ENCODE measurements at regions not wholly inside any gene's neighbourhood (a gene's known extent, or its start where the extent isn't known, plus 50 kb on each side); places are given as distances from the start of the nearest gene placed in this dataset.

DNA sequence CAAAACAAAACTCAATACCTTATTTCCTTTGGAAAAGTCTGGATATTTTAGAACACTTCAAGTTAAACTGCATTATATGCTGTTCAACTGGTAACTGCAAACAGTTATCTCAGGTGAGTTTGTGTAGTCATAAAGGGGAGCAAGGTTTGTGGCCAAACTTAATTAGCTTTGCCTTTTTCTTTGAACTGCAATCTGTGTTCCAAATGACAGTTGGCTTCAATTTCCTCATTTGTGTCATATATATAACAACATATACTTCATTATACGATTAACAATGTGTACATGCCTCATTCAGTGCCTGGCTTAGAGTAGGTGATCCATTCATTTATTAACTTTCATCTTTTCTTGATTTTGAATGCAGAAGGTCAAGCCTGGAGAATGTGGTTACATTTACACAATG, 55.8 kb downstream of the KCNE4 start:
- ATAC-seq (ENCODE audit: low FRiP score) (no peak), DNase-seq (no peak)
- Histone ChIP-seq H3K4me3 (ENCODE audit: low read length in 2 of 2) (no peak overlapping the region), H3K4me1 (ENCODE audit: control insufficient read depth in 1 of 2, insufficient read depth in 2 of 2, low read length in 2 of 2) (no peaks in the 10 kb centered on the region), H3K36me3 (ENCODE audit: control insufficient read depth in 1 of 2, insufficient read depth in 2 of 2, low read length in 1 of 2) (no peaks in the 10 kb centered on the region), H3K27ac (ENCODE audit: low read depth in 1 of 2, low read length in 2 of 2) (no peak overlapping the region), H3K9me3 (ENCODE audit: control insufficient read depth, low read length) (no peaks in the 10 kb centered on the region), H3K27me3 (ENCODE audit: control insufficient read depth in 1 of 2, insufficient read depth in 2 of 2, low read length in 1 of 2) (no peaks in the 10 kb centered on the region)
- intact Hi-C loops (cut with DNase I): no loop called here
- WGBS, 2 donors: 92 to 97% methylated on average over 1 of the region's 1 CpG

DNA sequence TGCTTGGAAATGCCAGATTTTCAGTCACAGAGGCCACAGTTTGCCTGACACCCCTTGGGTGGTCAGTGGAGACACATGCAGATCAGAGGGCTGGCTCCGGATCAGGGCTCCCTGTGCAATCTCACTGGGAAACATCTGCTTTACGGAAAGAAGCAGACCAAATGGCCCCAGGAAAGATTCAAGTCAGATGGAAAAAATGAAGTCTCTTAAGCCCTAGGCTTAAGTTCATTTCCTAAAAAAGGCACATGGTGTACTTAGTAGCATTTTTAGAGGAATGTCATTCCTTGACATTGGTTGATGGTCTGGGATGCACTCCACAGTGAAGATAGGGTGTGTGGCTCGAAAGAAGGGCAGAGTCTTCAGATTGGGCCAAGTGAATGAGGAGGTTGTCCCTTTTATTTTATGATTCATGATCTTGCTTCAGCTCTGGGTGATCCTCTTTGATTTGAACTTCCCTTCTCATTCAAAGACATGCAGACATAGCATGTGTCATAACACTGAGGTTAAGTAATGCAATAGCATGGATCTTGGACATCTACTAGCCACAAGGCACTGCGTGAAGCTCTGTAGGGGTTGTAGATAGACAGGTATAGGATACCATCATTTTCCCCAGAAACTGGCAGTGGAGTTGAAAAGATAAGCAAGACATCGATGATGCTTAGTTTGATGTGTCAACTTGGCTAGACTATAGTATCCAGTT, 56.5 kb downstream of the KCNE4 start:
- no peaks in the 10 kb centered on the region for H3K27me3 ChIP-seq (ENCODE audit: control insufficient read depth in 1 of 2, insufficient read depth in 2 of 2, low read length in 1 of 2)
- H3K36me3 ChIP-seq (ENCODE audit: control insufficient read depth in 1 of 2, insufficient read depth in 2 of 2, low read length in 1 of 2): no peaks in the 10 kb centered on the region
- H3K27ac ChIP-seq (ENCODE audit: low read depth in 1 of 2, low read length in 2 of 2): no peak overlapping the region
- H3K4me1 ChIP-seq (ENCODE audit: control insufficient read depth in 1 of 2, insufficient read depth in 2 of 2, low read length in 2 of 2): no peaks in the 10 kb centered on the region
- DNase-seq: no peak
- WGBS, 2 donors: 59 to 82% methylated on average over 5 of the region's 5 CpGs
- no peaks in the 10 kb centered on the region for H3K9me3 ChIP-seq (ENCODE audit: control insufficient read depth, low read length)
- ATAC-seq (ENCODE audit: low FRiP score): no peak
- no peak overlapping the region for H3K4me3 ChIP-seq (ENCODE audit: low read length in 2 of 2)
- intact Hi-C loops (cut with DNase I): no loop called here

DNA sequence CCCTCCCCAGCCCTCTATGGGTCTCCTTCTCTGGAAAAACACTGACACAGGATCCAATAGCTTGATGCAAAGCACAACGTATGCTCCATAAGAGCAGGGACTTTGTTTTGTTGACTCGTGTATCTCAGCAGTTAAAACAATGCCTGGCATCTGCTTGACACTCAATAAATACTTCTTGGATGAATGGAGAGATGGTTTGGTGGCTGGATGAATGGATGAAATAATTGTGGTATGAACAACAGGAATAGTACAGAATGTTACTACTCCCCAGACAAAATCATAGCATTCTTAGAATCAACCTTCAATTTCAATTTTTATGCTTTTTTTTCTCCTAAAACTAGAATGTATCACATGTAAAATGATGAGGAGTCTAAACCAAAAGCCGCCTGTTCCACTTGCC, 57.4 kb downstream of the KCNE4 start:
- intact Hi-C loops (cut with DNase I): no loop called here
- DNase-seq (no peak), ATAC-seq (ENCODE audit: low FRiP score) (no peak)
- H3K4me3 ChIP-seq (ENCODE audit: low read length in 2 of 2): no peak overlapping the region
- no peaks in the 10 kb centered on the region for H3K27me3 ChIP-seq (ENCODE audit: control insufficient read depth in 1 of 2, insufficient read depth in 2 of 2, low read length in 1 of 2)
- H3K4me1 ChIP-seq (ENCODE audit: control insufficient read depth in 1 of 2, insufficient read depth in 2 of 2, low read length in 2 of 2): no peaks in the 10 kb centered on the region
- no peaks in the 10 kb centered on the region for H3K36me3 ChIP-seq (ENCODE audit: control insufficient read depth in 1 of 2, insufficient read depth in 2 of 2, low read length in 1 of 2)
- no peaks in the 10 kb centered on the region for H3K9me3 ChIP-seq (ENCODE audit: control insufficient read depth, low read length)
- no peak overlapping the region for H3K27ac ChIP-seq (ENCODE audit: low read depth in 1 of 2, low read length in 2 of 2)
- WGBS, 2 donors: 51 to 67% methylated on average over 3 of the region's 3 CpGs

DNA sequence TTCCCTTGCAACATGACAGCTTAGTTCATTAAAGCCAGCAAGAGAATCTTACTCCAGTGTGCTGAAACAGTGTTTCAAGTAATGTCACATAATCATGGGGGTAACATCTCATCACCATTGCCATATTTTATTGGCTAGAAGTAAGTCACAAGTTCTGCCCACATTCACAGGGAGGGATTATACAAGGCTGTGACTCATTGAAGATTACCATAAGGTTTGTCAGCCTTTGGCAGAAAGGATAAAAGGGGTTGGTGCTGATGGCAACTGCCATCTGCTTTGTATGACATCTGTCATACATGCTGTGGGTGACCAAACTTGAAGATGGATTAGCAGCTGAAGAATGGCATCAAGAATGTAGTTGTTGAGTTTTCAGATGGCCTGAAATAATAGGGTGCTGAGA, 61.2 kb downstream of the KCNE4 start:
- intact Hi-C loops (cut with DNase I): loop anchor here in 1 of 2 donors (10.0 kb wide), 1 partner anchor 62 kb away; no protein-coding TSS in a partner anchor
- no peak for ATAC-seq (ENCODE audit: low FRiP score)
- no peaks in the 10 kb centered on the region for H3K4me1 ChIP-seq (ENCODE audit: control insufficient read depth in 1 of 2, insufficient read depth in 2 of 2, low read length in 2 of 2)
- no peak overlapping the region for H3K4me3 ChIP-seq (ENCODE audit: low read length in 2 of 2)
- H3K27me3 ChIP-seq (ENCODE audit: control insufficient read depth in 1 of 2, insufficient read depth in 2 of 2, low read length in 1 of 2): no peaks in the 10 kb centered on the region
- H3K9me3 ChIP-seq (ENCODE audit: control insufficient read depth, low read length): no peaks in the 10 kb centered on the region
- H3K27ac ChIP-seq (ENCODE audit: low read depth in 1 of 2, low read length in 2 of 2): no peak overlapping the region
- no peak for DNase-seq
- H3K36me3 ChIP-seq (ENCODE audit: control insufficient read depth in 1 of 2, insufficient read depth in 2 of 2, low read length in 1 of 2): no peaks in the 10 kb centered on the region

DNA sequence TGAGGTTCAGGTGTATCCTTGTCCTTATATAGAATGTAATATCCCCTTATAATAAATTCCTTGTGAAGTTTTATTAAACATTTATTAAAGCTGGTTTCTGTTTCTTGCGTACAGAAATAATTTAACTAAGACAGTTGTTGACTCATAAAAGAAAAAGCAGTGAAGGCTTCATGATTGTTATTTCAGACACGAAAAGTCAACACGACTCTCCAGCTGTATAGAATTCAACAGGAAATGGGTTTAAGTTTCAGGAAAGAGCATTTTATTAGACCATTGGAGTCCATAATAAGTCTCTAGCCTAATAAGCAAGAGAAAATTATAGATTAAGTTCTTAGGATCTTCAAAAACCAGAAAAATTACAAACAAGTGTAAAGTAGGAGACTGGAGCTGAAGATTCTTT, 62.2 kb downstream of the KCNE4 start:
- H3K27me3 ChIP-seq (ENCODE audit: control insufficient read depth in 1 of 2, insufficient read depth in 2 of 2, low read length in 1 of 2): no peaks in the 10 kb centered on the region
- H3K4me1 ChIP-seq (ENCODE audit: control insufficient read depth in 1 of 2, insufficient read depth in 2 of 2, low read length in 2 of 2): no peaks in the 10 kb centered on the region
- H3K27ac ChIP-seq (ENCODE audit: low read depth in 1 of 2, low read length in 2 of 2): no peak overlapping the region
- 83 to 85% methylated on average over 3 of the region's 3 CpGs for WGBS, 2 donors
- no peak for DNase-seq
- intact Hi-C loops (cut with DNase I): loop anchor here in 1 of 2 donors (10.0 kb wide), 1 partner anchor 61 kb away; no protein-coding TSS in a partner anchor
- no peak for ATAC-seq (ENCODE audit: low FRiP score)
- no peaks in the 10 kb centered on the region for H3K36me3 ChIP-seq (ENCODE audit: control insufficient read depth in 1 of 2, insufficient read depth in 2 of 2, low read length in 1 of 2)
- H3K4me3 ChIP-seq (ENCODE audit: low read length in 2 of 2): no peak overlapping the region
- H3K9me3 ChIP-seq (ENCODE audit: control insufficient read depth, low read length): no peaks in the 10 kb centered on the region

DNA sequence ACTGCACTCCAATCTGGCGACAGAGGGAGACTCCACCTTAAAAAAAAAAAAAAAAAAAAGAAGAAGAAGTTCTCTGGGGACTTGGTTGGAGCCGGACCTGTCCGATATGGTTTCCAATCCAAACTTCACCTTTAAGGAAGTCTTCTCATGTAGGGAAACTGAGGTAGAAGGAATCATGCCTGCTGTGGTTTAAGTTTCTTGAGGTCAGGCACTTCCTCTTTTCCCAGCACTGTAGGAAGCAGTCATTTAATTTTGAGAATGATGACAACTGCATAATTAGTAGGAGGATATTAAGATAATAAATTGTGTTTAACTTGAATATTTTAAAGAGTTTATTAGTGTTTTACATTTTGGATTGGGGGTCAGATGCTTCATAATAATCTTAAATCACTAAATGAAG, 62.9 kb downstream of the KCNE4 start:
- no peak overlapping the region for H3K27ac ChIP-seq (ENCODE audit: low read depth in 1 of 2, low read length in 2 of 2)
- WGBS, 2 donors: 99 to 100% methylated on average over 3 of the region's 3 CpGs
- no peaks in the 10 kb centered on the region for H3K4me1 ChIP-seq (ENCODE audit: control insufficient read depth in 1 of 2, insufficient read depth in 2 of 2, low read length in 2 of 2)
- ATAC-seq (ENCODE audit: low FRiP score): no peak
- no peaks in the 10 kb centered on the region for H3K9me3 ChIP-seq (ENCODE audit: control insufficient read depth, low read length)
- intact Hi-C loops (cut with DNase I): loop anchor here in 1 of 2 donors (10.0 kb wide), 1 partner anchor 60 kb away; no protein-coding TSS in a partner anchor
- no peaks in the 10 kb centered on the region for H3K36me3 ChIP-seq (ENCODE audit: control insufficient read depth in 1 of 2, insufficient read depth in 2 of 2, low read length in 1 of 2)
- H3K4me3 ChIP-seq (ENCODE audit: low read length in 2 of 2): no peak overlapping the region
- DNase-seq: no peak
- H3K27me3 ChIP-seq (ENCODE audit: control insufficient read depth in 1 of 2, insufficient read depth in 2 of 2, low read length in 1 of 2): no peaks in the 10 kb centered on the region

DNA sequence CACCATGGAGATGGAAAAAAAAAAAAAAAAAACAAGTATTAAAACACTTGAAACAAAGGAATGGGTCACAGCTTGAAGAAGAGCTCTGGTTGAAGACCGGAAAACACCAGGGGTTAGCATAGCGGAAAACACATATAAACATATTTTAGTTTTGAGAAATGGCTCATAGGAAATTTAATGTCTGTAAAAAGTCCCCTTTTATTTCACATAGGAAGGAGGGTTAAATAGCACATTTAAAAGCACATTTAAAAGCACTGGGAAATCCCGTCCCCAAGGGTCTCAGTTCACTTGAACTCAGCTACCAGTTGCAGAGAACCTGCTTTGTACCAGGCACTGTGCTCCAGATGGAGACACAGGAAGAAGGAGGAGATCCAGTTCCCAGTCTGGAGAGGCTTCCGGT, 65.5 kb downstream of the KCNE4 start:
- ATAC-seq (ENCODE audit: low FRiP score) (no peak), DNase-seq (no peak)
- Histone ChIP-seq H3K27ac (ENCODE audit: low read depth in 1 of 2, low read length in 2 of 2) (no peak overlapping the region), H3K4me1 (ENCODE audit: control insufficient read depth in 1 of 2, insufficient read depth in 2 of 2, low read length in 2 of 2) (no peaks in the 10 kb centered on the region), H3K9me3 (ENCODE audit: control insufficient read depth, low read length) (no peaks in the 10 kb centered on the region), H3K4me3 (ENCODE audit: low read length in 2 of 2) (no peak overlapping the region), H3K36me3 (ENCODE audit: control insufficient read depth in 1 of 2, insufficient read depth in 2 of 2, low read length in 1 of 2) (no peaks in the 10 kb centered on the region), H3K27me3 (ENCODE audit: control insufficient read depth in 1 of 2, insufficient read depth in 2 of 2, low read length in 1 of 2) (no peaks in the 10 kb centered on the region)
- intact Hi-C loops (cut with DNase I): loop anchor here in 1 of 2 donors (10.0 kb wide), 1 partner anchor 57 kb away; no protein-coding TSS in a partner anchor
- WGBS, 2 donors: 96 to 98% methylated on average over 4 of the region's 4 CpGs

DNA sequence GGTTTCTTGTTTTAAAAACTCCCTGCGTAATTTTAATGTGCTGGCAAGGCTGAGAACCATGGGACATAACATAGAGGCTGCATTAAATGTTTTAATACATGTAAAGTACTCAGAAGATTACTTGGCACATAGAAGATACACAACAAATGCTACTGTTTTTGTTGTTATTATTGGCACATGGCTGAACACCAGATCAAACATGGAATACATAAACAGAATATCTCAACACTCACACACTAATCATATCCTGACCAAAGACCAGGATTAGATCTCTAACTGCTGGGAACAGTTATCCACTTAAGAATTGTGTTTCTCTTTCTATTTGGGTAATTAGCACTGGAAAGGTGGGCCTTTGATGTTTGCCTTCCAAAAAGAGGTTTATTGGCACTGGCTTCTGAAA, 69.3 kb downstream of the KCNE4 start:
- DNase-seq (no peak), ATAC-seq (ENCODE audit: low FRiP score) (no peak)
- Histone ChIP-seq H3K27me3 (ENCODE audit: control insufficient read depth in 1 of 2, insufficient read depth in 2 of 2, low read length in 1 of 2) (no peaks in the 10 kb centered on the region), H3K4me1 (ENCODE audit: control insufficient read depth in 1 of 2, insufficient read depth in 2 of 2, low read length in 2 of 2) (no peaks in the 10 kb centered on the region), H3K27ac (ENCODE audit: low read depth in 1 of 2, low read length in 2 of 2) (no peak overlapping the region), H3K9me3 (ENCODE audit: control insufficient read depth, low read length) (no peaks in the 10 kb centered on the region), H3K4me3 (ENCODE audit: low read length in 2 of 2) (no peak overlapping the region), H3K36me3 (ENCODE audit: control insufficient read depth in 1 of 2, insufficient read depth in 2 of 2, low read length in 1 of 2) (no peaks in the 10 kb centered on the region)
- intact Hi-C loops (cut with DNase I): no loop called here
- 94% methylated on average over 1 of the region's 1 CpG for WGBS, 2 donors

DNA sequence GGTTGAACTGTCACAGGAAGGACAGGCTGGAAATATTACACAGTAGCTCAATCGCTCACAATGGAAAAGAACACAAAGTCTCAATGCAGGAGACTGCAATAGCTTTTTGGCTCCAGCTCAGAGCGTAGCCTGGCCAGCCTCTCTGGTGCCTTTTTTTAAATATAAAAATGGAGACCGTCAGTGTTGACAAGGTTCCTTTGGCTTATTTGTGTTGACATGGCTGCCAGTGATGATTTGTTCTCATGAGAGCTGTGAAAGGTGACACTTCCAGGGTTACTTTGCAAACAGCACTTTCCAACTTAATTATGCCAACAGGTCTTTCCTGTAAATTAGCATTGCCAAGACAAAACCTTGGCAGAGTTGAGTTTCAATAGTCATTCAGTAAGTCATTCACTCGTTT, 70.8 kb downstream of the KCNE4 start:
- Histone ChIP-seq H3K9me3 (ENCODE audit: control insufficient read depth, low read length) (no peaks in the 10 kb centered on the region), H3K4me1 (ENCODE audit: control insufficient read depth in 1 of 2, insufficient read depth in 2 of 2, low read length in 2 of 2) (no peaks in the 10 kb centered on the region), H3K4me3 (ENCODE audit: low read length in 2 of 2) (no peak overlapping the region), H3K27me3 (ENCODE audit: control insufficient read depth in 1 of 2, insufficient read depth in 2 of 2, low read length in 1 of 2) (no peaks in the 10 kb centered on the region), H3K27ac (ENCODE audit: low read depth in 1 of 2, low read length in 2 of 2) (no peak overlapping the region), H3K36me3 (ENCODE audit: control insufficient read depth in 1 of 2, insufficient read depth in 2 of 2, low read length in 1 of 2) (no peaks in the 10 kb centered on the region)
- WGBS, 2 donors: 22 to 23% methylated on average over 4 of the region's 4 CpGs
- DNase-seq: no peak
- intact Hi-C loops (cut with DNase I): no loop called here
- no peak for ATAC-seq (ENCODE audit: low FRiP score)
